WERI-Rb-1 (cell line): ENCODE measurements at regions not wholly inside any gene's neighbourhood (a gene's known extent, or its start where the extent isn't known, plus 50 kb on each side); places are given as distances from the start of the nearest gene placed in this dataset.
"Not testable (repeated sequence)": the region's sequence is repeated elsewhere in the genome, so short reads cannot be mapped to it uniquely, and the experiment has no call there.

ENCODE experiments used
- DNase-seq: peaks from one replicate; pipeline ENCODE4 v3.0.0-alpha.2; 2020
- H3K27ac ChIP-seq: fragments of 250-450 bp; sonication (Bioruptor Pico); 2 replicates; pipeline ENCODE4 v1.5.1; 2020; ENCODE audit warnings: mild to moderate bottlenecking, moderate library complexity
- H3K27me3 ChIP-seq: fragments of 250-450 bp; sonication (Bioruptor Pico); 2 replicates; pipeline ENCODE4 v1.5.1; 2021; ENCODE audit warnings: mild to moderate bottlenecking, low read depth, moderate library complexity; ENCODE audit not compliant: insufficient read depth, severe bottlenecking
- H3K36me3 ChIP-seq: fragments of 250-450 bp; sonication (Bioruptor Pico); 2 replicates; pipeline ENCODE4 v1.5.1; 2020; ENCODE audit warnings: mild to moderate bottlenecking, moderate library complexity
- H3K4me3 ChIP-seq: 2 replicates; pipeline ENCODE4 v1.5.1; 2011; ENCODE audit warnings: low read depth, mild to moderate bottlenecking, control low read depth, low read length
- H3K9me3 ChIP-seq: fragments of 250-450 bp; sonication (Bioruptor Pico); 2 replicates; pipeline ENCODE4 v1.5.1; 2021; ENCODE audit warnings: mild to moderate bottlenecking, moderate library complexity; ENCODE audit not compliant: severe bottlenecking
- CTCF ChIP-seq: IDR thresholded peaks from 2 replicates; pipeline ENCODE4 v1.5.1; 2011; ENCODE audit warnings: low read depth, mild to moderate bottlenecking, control low read depth, inconsistent platforms, low read length

- Histone ChIP-seq H3K36me3 (no peaks in the 10 kb centered on the region), H3K4me3 (no peak overlapping the region), H3K27ac (no peak overlapping the region), H3K27me3 (no peaks in the 10 kb centered on the region), H3K9me3 (no peaks in the 10 kb centered on the region)
- DNase-seq: peak; percentile 73
- peak; percentile 73 for TF ChIP-seq CTCF
Measured at GRCh38 chr7:65216469-65216868, 157.2 kb upstream of the ZNF92 start.

- H3K9me3 ChIP-seq, DNase-seq, H3K27ac ChIP-seq, H3K4me3 ChIP-seq, H3K27me3 ChIP-seq, H3K36me3 ChIP-seq: not testable (repeated sequence)
Measured at GRCh38 chr7:65213260-65213659, 160.4 kb upstream of the ZNF92 start.

- H3K27me3 ChIP-seq, H3K36me3 ChIP-seq, H3K9me3 ChIP-seq, H3K27ac ChIP-seq, H3K4me3 ChIP-seq, DNase-seq: not testable (repeated sequence)
Measured at GRCh38 chr7:65199221-65199620, 174.4 kb upstream of the ZNF92 start.

- H3K4me3 ChIP-seq, H3K27ac ChIP-seq, H3K9me3 ChIP-seq, H3K36me3 ChIP-seq, DNase-seq, H3K27me3 ChIP-seq: not testable (repeated sequence)
Measured at GRCh38 chr7:65193334-65194058, 180.2 kb upstream of the ZNF92 start.

- not testable (repeated sequence) for H3K36me3 ChIP-seq, H3K9me3 ChIP-seq, H3K27ac ChIP-seq, DNase-seq, H3K4me3 ChIP-seq, H3K27me3 ChIP-seq
Measured at GRCh38 chr7:65177041-65177440, 170.6 kb upstream of the ERV3-1 start.

- not testable (repeated sequence) for H3K4me3 ChIP-seq, H3K27ac ChIP-seq, H3K27me3 ChIP-seq, H3K9me3 ChIP-seq, H3K36me3 ChIP-seq, DNase-seq
Measured at GRCh38 chr7:65150105-65150504, 143.6 kb upstream of the ERV3-1 start.

GRCh38 chr7:65146118-65146914, 139.8 kb upstream of the ERV3-1 start:
- H3K36me3 ChIP-seq, H3K4me3 ChIP-seq, H3K27me3 ChIP-seq, H3K27ac ChIP-seq, DNase-seq, H3K9me3 ChIP-seq: not testable (repeated sequence)

- not testable (repeated sequence) for H3K4me3 ChIP-seq, H3K36me3 ChIP-seq, H3K27ac ChIP-seq, H3K27me3 ChIP-seq, DNase-seq, H3K9me3 ChIP-seq
Measured at GRCh38 chr7:65145710-65146109, 139.2 kb upstream of the ERV3-1 start.

- H3K36me3 ChIP-seq, H3K27ac ChIP-seq, H3K9me3 ChIP-seq, DNase-seq, H3K27me3 ChIP-seq, H3K4me3 ChIP-seq: not testable (repeated sequence)
Measured at GRCh38 chr7:65145008-65145407, 138.5 kb upstream of the ERV3-1 start.

- not testable (repeated sequence) for H3K27me3 ChIP-seq, H3K27ac ChIP-seq, H3K9me3 ChIP-seq, DNase-seq, H3K36me3 ChIP-seq, H3K4me3 ChIP-seq
Measured at GRCh38 chr7:65144557-65144956, 138.1 kb upstream of the ERV3-1 start.

GRCh38 chr7:65144119-65144518, 137.6 kb upstream of the ERV3-1 start:
- not testable (repeated sequence) for H3K27me3 ChIP-seq, H3K4me3 ChIP-seq, H3K9me3 ChIP-seq, H3K36me3 ChIP-seq, H3K27ac ChIP-seq, DNase-seq

GRCh38 chr7:65141894-65142293, 135.4 kb upstream of the ERV3-1 start:
- H3K36me3 ChIP-seq, DNase-seq, H3K4me3 ChIP-seq, H3K27ac ChIP-seq, H3K27me3 ChIP-seq, H3K9me3 ChIP-seq: not testable (repeated sequence)

GRCh38 chr7:65141405-65141778, 134.9 kb upstream of the ERV3-1 start:
- H3K27me3 ChIP-seq, H3K4me3 ChIP-seq, H3K36me3 ChIP-seq, H3K9me3 ChIP-seq, H3K27ac ChIP-seq: not testable (repeated sequence)
- DNase-seq: peak; percentile 3
